HUDEP-2 (cell line): ENCODE measurements at regions not wholly inside any gene's neighbourhood (a gene's known extent, or its start where the extent isn't known, plus 50 kb on each side); places are given as distances from the start of the nearest gene placed in this dataset.
"Not testable (repeated sequence)": the region's sequence is repeated elsewhere in the genome, so short reads cannot be mapped to it uniquely, and the experiment has no call there.

Experiments
- DNase-seq, 76 experiments: peaks; one replicate each; lab custom pipeline; 2025; ENCODE audit not compliant: unreplicated experiment in 76 of 76; lab: John Stamatoyannopoulos, UW

- no peak for DNase-seq
Observed at GRCh38 chr6:103826209-103826608, 1033.5 kb downstream of the HACE1 start.

- no peak for DNase-seq
Observed at GRCh38 chr6:103820148-103820547, 1039.6 kb downstream of the HACE1 start.

GRCh38 chr6:103819509-103819908, 1040.2 kb downstream of the HACE1 start:
- DNase-seq, result no peak

DNA sequence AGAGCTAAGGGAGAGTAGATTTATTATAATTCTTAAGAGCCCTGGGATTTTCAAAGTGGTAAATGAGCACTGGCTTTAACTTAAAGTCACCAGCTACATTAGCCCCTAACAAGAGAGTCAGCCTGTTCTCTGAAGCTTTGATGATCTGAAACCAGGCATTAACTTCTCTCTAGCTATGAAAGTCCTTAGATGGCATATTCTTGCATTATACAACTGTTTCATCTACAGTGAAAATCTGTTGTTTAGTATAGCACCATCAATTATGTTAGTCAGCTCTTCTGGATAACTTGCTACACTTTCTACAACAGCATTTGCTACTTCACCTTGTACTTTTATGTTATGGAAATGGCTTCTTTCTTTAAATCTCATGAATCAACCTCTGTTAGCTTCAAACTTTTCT, 1046.7 kb downstream of the HACE1 start:
- no peak for DNase-seq

- not testable (repeated sequence) for DNase-seq
Observed at GRCh38 chr6:103801901-103802479, 1057.7 kb downstream of the HACE1 start.

- DNase-seq, result no peak
Observed at GRCh38 chr6:103799971-103800670, 1059.6 kb downstream of the HACE1 start.

DNA sequence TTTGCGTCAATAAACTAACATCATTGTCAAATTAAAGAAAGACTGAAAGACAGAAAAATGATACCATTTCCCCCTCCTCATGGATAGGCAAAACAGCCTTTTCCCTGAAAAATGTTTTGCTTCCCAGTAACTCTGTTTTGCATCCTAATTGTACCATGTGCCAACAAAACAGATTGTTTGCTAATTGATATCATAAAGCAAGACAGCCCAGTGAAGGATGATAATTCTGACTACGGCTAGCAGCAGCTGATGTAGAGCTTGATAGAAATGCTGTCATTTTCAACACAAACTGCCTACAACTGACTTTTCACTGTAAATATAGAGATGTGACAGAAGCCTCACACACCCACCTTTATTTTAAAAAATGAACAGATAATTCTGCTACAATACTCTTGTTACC, 1061.6 kb downstream of the HACE1 start:
- DNase-seq, result no peak

- no peak for DNase-seq
Observed at GRCh38 chr6:103797738-103798137, 1062.0 kb downstream of the HACE1 start.

- DNase-seq, result no peak
Observed at GRCh38 chr6:103791458-103791857, 1068.3 kb downstream of the HACE1 start.

- DNase-seq, result no peak
Observed at GRCh38 chr6:103784117-103784516, 1075.6 kb downstream of the HACE1 start.

DNA sequence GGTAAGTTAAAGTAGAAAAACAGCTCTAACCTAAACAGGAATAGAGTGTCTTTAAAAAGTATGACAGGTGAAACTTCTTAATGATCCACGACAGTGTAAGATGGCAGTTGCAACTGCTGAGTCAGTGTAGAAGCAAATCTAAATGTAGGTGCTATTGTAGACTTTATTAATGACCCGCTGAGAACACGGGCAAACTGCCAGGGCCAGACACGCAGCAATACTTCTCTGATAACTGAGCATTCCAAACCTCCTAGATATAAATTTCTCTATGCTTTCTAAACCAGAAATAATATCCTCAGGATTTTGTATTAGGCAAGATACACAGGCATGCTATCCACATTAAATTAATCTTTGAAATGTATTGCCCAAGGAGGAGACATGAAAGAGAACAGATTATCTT, 1076.4 kb downstream of the HACE1 start:
- DNase-seq, result no peak

DNA sequence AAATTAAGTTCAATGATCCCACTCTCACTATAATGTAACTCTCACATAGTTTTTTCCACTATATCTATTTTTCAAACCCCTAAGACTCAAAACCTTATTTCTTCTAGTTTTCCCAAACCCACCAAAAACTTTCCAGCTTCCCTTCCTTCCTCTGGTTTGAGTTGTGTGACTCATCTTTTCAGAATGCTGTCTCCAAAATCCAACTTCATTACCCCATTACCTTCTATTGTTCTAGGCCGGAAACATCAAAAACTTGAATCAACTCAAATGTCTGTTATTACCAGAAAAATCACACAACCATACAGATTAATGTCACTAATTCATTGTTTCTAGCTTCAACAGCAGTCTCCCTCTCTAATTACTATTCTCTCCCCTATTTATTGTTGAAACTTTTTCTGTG, 1090.3 kb downstream of the HACE1 start:
- DNase-seq, result no peak

DNA sequence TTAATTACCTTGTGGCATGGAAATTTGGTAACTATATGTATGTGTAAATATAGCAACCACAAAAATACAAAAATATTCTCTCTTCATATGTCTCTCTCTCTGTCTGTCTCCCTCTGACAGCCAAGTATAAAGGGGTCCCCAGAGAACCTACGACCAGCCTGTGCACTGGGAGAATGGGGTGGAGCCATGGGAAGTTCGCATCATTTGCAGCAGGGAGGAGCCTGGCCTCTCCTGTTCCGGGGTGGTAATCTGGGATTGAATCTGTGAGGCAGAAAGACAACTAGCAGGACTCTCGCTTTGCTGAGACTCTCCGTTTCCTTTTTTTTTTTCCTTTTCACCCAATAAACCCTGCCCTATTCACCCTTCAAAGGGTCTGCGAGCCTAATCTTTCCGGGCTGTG, 1109.1 kb downstream of the HACE1 start:
- no peak for DNase-seq

GRCh38 chr6:103734016-103734415, 1125.7 kb downstream of the HACE1 start:
- DNase-seq, result no peak

GRCh38 chr6:103729658-103730057, 1130.1 kb downstream of the HACE1 start:
- DNase-seq, result no peak

DNA sequence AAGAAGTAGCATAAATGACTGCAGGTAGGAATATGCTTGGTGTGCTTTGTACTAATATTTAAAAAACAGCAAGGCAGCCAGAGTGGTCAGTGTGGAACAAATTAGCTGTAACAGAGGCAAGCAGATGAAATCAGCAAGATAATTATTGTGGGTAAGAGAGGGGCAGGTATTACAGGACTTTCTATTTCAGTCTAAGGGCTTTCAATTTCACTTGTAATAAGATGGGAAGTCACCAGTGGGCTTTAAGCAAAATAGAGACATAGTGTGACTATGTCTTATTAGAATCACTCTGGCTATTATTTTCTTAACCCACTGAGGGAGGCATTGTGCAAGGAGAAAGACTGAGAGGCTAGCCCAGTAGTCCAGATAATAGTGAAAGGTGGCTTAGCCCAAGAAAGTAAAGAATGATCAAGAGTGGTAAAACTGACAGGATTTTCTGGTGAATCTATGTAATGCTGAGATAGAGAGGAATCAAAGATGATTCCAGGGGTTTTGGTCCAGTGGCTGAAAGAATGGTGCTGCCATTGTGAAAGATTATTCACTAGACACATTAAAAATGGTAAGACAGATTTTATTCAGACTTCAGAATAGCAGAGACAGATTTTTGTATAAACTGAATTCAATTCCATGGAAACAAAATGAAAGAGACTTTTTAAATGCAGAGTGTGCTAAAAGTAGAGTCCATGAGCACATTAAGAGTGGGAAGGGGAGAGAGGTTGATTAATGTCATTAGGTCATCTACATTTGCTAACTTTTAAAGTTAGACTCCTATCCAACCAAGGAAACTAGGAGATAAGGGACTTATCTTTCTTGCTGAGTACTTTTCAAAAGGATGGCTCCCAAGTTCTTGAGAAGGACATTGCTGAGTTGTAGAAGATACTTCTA, 1136.0 kb downstream of the HACE1 start:
- no peak for DNase-seq

DNA sequence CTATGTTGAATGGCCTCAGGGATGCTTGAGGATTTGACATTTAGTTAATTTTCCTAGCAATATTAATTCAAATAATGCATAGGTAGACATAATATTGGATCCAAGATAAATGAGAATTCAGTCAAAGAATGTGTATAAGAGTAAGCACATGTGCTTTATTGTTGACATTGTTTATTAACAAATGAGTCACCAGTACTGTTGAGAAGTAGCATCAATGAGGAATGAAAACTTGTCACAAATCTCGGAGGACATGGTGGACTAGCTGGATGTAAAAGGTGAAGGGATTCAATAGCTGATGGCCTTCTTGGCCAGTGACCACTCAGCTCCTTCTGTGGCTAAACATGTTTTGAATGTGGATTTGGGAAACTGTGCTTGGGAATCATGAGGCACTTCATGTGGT, 1137.0 kb downstream of the HACE1 start:
- no peak for DNase-seq

DNA sequence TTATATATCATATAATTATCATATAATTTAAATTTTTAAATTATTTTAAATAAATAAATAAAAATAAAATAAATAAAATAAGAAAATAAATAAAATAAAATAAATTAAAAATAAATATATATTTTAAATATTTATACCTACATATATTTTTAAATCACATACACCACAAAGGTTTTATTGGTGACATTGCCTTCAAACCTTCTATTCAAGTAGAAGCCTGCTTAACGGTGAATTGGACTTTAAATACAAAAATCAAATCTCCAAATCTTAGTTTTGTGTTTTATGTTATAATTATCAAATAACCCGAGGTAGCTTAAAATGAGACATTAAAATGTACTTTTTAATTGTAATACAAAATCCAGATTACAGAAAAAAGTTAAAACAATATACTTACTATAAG, 1137.8 kb downstream of the HACE1 start:
- DNase-seq, result no peak

DNA sequence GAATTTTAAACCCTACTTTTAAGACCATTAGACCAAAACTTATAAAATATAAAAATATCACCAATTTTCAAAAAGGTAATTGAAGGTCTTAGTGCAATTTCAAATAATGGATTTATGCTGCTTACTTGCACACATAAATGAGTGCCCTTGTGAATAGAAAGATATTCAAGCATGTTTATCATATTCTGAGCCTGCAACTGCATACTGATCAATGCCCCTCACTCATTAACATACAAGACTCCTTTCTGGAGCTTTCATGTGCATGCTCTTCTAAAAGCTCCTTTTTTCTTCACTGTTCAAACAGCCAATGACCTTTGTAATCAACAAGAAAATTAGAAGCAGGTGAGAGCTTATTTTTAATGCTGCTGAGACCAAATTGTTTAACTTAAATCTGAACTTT, 1139.3 kb downstream of the HACE1 start:
- no peak for DNase-seq

- DNase-seq, result no peak
Observed at GRCh38 chr6:103719545-103719944, 1140.2 kb downstream of the HACE1 start.

- no peak for DNase-seq
Observed at GRCh38 chr6:103715269-103715668, 1144.5 kb downstream of the HACE1 start.

DNA sequence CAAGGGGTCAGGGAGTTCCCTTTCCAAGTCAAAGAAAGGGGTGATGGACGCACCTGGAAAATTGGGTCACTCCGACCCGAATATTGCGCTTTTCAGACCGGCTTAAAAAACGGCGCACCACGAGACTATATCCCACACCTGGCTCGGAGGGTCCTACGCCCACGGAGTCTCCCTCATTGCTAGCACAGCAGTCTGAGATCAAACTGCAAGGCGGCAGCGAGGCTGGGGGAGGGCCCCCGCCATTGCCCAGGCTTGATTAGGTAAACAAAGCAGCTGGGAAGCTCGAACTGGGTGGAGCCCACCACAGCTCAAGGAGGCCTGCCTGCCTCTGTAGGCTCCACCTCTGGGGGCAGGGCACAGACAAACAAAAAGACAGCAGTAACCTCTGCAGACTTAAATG, 1150.5 kb downstream of the HACE1 start:
- not testable (repeated sequence) for DNase-seq
